NCI-H2029 treated with DMSO at 0.1 percent for 48 hours (cell line): ENCODE measurements at regions not wholly inside any gene's neighbourhood (a gene's known extent, or its start where the extent isn't known, plus 50 kb on each side); places are given as distances from the start of the nearest gene placed in this dataset.
"Not testable (repeated sequence)": the region's sequence is repeated elsewhere in the genome, so short reads cannot be mapped to it uniquely, and the experiment has no call there.

Experiments used
- DNase-seq: peaks from one replicate; lab custom pipeline; 2025; lab: John Stamatoyannopoulos, UW

DNA sequence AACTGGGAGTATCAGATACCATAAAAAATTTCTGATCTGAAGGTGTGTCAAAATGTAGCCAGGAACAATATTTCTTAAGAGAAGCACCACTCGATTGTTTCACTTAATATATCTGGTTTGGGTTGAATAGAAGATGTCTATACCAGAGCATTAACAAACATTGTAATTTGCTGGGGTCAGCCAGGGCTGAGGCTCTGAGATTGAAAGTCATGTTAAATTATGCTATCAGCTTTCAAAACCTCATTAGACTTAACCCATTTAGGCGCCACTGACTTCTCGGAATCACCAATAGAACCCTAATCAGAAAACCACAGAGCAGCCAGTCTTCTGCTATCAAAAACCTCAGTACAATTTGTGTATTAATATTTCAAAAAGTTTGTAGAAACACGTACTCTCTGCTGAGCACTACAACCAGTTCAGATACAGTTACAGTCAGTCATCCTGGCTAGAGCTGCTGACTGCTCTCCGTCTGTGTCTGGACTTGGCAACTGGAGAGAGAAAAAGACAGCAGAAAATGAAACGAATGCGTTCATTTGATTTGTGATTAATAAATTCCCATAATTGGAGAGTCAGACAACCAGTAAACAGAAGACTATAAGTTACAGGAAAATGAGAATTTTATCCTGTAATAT, 848.6 kb upstream of the PABPC4L start:
- no peak for DNase-seq

DNA sequence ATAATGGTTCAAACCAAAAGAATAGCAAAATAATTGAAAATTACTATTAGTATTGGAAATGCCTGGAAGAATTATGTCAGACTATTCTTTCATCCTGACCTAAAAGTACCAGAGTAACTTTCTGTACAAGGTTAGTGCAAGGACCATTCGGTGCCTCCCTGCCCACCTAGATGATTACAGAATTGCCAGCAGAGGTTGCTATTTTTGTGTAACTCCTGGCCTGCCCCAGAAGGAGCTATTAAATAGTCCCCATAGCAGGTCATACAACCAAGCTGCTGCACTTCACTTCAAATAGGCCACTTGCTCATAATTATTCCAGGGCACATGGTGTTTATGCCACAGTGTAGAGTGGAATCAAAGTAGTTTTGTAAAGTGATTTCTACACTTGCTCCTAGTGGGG, 831.1 kb upstream of the PABPC4L start:
- no peak for DNase-seq

DNA sequence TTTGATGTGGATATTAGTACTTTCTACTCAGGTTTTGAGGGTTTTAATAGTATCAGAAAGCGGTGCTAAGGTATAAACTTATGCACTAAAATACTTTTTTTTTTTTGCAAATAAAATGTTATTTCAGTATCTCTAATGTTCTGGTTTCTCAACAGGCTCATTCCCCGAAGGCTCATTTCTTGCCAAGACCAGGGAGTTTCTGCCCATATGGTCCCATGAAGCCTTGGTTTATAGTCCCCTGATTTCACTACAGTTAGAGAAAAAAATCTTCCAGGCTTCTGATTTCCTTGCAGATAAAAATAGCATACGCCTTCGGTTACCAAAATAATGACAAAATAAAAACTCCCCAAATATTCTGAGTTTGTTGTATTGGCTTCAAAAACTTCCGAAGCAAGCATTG, 814.2 kb upstream of the PABPC4L start:
- no peak for DNase-seq

DNA sequence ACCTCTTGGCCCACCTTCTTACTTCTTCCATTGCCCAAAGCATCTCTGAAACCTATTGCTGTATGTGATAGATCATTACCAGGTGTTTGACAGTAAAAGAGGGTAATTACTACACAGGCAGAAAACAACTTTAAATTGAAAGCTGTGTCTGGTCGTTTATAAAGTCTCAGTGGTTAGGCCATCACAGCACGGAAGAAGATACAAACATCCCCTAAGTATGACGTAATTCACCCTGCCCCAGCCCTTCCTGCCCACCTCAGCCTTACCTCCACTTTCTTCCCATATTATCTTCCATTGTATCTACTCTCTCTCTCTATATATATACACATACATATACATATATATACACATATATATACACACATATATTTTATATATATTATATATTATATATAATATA, 805.8 kb upstream of the PABPC4L start:
- no peak for DNase-seq

DNA sequence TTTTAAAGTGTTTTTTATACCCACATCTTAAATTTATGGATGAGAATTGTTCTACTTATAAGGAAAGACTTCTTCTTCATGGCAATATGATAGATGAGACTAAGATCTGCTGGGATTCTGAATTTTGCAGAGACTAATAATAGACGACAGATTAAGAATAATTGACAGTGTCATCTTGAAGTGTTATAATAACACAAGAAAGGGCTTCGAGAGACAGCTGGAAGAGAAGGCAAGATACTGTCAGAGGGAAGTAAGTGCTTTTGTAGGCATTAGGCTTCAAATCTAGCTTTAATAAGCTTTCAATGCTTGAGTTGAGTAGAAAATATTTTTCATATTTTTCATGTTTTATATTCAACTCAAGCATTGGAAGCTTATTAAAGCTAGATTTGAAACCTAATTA, 797.6 kb upstream of the PABPC4L start:
- no peak for DNase-seq

DNA sequence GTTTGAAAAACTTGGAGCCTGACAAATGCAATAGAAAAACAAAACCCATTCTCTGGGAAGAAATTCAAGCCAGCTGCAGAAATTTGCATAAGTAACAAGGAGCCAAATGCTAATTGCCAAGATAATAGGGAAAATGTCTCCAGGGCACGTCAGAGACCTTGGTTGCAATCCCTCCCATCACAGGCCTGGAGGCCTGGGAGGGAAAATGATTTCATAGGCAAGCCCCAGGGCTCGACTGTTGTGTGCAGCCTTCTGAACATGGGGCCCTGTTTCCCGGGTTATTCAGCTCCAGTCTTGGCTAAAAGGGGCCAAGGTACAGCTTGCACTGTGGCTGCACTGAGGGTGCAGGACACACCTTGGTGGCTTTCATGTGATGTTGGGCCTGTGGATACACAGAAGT, 760.4 kb upstream of the PABPC4L start:
- DNase-seq, result no peak

DNA sequence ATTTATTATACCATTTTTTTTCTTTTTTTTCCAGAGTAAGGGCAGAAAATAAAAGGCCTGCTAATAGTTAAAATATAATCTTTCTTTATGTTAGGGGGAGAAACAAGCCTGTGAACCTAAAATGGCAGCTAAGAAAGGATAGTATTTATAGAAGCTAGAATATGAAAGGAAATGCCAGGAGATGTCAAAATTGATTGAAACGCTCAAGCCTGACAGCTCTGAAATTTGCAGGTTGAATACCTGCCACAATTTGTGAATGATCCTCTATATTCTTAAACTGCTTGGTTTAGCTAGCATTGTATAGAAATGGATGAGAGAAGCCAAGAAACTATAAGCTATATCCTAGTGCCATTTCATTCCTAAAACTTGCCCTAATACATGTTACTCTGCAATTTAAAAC, 757.3 kb upstream of the PABPC4L start:
- DNase-seq, result no peak

DNA sequence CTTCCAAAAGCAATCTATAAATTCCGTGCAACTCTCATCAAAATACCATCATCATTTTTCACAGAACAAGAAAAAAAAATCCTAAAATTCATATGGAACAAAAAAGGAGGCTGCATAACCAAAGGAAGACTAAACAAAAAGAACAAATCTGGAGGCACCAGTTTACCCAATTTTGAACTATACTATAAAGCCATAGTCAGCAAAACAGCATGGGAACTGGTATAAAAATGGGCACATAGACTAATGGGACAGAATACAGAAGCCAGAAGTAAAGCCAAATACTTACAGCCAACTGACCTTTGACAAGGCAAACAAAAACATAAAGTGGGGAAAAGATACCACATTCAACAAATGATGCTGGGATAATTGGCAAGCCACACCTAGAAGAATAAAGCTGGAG, 753.5 kb upstream of the PABPC4L start:
- no peak for DNase-seq

DNA sequence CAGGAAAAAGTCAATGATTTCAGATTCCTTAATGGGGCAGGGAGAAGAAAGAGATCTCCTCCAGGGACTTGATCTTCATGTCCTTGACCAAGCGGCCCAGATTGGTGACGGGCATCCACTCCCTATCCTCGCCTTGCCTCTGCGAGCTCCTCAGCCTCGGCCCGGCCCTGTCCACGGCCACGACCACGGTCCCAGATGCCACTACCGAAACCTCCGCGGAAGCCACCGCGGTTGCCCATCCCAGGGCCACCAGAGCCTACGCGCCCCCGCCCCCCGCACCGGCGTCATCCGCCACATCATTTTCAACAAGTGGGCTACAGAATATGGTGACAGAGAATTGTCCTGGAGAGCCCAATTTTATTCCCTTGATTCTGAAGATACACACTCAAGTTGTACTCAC, 751.2 kb upstream of the PABPC4L start:
- no peak for DNase-seq

DNA sequence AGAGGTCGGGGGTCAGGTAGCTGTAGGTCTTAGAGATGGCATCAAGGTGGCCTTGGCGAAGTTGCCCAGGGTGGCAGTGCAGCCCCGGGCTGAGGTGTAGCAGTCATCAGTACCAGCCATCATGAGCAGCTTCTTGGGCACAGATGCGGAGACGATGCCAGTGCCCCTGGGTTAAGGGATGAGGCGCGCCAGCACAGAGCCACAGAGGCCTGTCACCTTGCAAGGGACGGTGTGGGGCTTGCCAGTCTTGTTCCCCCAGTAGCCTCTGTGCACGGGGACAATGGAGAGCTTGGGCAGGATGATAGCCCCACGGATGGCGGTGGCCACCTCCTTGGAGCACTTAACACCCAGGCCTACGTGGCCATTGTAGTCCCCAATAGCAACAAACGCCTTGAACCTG, 750.7 kb upstream of the PABPC4L start:
- DNase-seq, result no peak

DNA sequence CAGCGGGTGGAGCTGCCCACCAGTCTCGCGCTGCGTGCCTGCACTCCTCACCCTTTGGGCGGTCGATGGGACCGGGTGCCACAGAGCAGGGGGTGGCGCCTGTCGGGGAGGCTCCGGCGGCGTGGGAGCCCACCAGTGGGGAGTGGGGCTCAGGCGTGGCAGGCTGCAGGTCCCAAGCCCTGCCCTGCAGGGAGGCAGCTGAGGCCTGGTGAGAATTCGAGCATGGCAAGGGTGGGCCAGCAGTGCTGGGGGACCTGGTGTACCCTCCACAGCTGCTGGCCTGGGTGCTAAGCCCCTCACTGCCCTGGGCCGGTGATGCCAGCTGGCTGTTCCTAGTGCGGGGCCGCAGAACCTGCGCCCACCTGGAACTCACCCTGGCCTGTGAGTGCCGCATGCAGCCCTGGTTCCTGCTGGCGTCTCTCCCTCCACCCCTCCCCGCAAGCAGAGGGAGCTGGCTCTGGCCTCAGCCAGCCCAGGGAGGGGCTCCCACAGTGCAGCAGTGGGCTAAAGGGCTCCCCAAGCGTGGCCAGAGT, 746.6 kb upstream of the PABPC4L start:
- DNase-seq, result no peak

DNA sequence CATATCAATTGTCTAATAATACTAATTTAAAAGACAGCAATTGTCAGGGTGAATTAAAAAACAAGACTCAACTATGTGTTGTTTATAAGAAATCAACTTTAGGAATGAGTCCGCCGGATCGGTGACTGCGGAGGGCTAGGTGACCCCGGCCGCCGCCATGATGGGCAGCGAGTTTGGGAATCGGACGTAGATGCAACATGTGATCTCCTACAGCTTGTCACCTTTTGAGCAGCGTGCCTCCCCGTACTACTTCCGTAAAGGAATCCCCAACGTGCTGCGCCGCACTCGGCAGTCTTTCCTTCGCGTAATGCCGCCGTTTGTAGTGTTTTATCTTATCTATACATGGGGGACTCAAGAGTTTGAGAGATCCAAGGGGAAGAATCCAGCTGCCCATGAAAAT, 742.5 kb upstream of the PABPC4L start:
- DNase-seq, result no peak

DNA sequence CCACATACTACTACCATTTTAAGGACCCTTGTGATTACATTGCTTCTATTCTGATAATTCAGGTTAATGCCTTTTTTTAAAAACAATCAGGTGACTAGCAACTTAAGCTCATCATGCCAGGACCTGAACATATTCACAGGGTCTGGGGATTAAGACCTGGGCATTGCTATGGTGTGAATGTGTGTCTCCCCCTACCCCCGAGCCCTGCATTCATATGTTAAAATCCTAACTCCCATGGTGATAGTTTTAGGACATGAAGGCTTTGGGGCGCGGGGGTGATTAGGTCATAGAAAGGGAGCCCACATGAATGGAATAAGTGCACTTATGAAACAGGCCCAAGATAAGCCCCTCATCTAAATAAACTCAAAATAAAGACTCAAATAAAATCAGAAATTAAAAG, 734.4 kb upstream of the PABPC4L start:
- DNase-seq, result no peak

DNA sequence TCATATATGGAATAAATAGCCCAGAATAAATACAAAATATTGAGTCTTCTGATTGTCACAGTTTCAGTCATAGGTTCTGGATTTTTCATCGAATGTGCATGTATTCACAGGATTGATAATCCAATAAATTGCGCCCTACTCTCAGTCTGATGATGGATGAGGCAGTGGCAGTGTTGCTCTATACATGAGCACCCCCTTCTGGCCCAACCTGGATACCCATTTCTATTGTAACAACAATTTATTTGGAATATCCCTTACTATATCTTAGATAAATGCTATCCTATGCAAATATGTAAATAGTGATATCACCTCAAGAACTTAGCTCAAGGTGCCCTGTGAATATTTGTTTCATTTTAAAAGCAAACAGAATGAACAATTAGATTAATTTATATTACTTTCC, 733.7 kb upstream of the PABPC4L start:
- DNase-seq, result no peak

DNA sequence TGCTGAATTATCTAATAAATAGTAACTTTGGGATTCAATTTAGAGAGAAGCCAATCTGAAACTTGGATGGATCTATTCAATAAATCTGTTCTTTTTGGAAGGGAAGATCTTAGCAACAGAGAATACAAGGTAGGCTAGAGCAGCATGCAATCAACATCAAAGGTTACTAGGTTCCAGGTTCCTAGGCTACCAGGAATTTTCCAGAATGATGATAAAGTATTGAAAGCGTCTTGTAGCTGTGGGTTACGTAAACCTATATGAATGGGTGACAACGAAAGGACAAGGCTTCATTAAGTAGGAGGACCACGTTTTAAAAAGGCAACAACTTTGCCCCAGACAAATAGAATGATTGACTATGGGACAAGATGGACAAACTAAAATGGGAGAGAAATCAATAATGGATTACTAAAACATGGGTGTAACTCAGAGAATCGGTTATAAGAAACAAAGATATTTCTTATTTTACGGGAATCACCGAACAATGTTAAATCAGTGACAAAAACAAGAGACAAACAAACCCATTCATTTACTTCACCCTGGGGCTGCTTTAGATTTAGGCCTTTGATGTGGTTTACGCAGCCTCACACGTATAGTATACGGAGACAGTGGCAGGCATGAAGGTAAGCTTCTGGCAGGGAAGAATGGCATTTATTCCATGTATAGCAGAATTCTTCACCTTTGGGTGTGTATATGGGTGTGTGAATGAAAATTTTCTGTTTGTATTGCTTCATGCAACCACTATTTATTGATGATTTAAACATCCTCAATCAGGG, 732.6 kb upstream of the PABPC4L start:
- no peak for DNase-seq

DNA sequence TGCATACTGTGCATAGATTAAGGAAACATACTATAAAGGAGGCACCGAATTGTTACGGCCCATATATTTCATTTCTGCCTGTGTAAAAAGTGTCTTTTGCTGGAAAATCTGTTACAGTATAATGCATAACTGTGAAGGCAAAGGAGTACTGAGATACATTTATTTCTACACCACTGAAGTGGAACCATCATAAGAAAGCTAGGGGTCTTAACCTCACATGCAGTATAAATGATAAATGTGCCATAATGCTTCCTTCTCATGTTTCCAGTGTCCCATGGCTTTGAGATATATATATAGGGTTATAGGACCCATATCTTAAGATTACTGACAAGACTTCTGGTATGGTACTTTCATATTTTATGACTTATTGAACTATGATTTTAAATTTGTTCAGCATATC, 713.8 kb upstream of the PABPC4L start:
- no peak for DNase-seq

DNA sequence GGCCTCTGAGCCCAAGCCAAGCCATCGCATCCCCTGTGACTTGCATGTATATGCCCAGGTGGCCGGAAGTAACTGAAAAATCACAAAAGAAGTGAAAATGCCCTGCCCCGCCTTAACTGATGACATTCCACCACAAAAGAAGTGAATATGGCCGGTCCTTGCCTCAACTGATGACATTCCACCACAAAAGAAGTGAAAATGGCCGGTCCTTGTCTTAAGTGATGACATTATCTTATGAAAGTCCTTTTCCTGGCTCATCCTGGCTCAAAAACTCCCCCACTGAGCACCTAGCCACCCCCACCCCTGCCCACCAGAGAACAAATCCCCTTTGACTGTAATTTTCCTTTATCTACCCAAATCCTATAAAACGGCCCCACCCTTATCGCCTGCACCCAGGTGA, 712.7 kb upstream of the PABPC4L start:
- DNase-seq, result not testable (repeated sequence)

DNA sequence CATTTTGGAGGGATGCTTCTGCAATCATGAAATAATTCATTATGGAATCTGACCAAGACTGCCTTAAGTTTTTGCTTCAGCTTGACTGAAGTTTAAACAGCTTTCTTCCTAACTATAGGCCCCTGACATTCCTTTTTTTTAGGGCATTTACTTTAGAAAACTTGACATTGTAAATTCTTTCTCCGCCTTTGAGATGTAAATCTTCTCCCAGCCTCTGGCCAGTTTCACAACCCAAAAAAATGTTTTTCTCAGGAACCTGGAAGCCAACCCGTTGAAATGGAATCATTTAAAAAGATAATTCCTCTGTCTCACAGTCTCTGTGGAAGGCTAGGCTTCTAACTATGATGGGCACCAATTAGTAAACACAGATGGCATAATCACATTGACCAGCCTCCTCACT, 710.4 kb upstream of the PABPC4L start:
- DNase-seq, result no peak

DNA sequence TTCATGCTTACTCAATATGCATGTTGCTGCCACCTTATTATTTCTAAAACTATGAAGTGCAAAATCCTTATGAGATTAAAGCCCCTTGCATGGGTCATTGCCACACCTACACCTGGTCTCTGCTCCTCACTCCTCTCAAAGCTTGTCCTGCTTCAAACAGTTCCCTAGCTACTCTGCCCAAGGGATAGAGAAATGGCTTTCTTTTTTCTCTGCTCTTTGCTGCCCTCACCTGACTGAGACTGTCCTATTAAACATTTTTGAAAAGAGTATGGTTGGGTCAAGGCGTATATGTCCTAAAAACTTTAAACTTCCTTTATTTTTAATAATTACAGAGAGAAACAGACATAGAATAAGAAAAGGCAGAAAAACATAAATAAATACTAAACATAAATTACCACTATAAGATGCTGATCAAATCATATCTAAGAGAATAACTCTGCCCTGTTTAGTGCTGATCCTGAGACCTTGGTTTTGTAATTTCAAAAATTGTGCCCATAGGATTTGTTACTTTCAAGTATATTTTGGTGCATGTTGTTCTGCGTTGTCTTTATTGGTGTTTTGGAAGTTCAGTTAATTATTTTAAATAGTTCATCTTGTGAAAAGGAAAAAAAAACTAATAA, 704.9 kb upstream of the PABPC4L start:
- no peak for DNase-seq

DNA sequence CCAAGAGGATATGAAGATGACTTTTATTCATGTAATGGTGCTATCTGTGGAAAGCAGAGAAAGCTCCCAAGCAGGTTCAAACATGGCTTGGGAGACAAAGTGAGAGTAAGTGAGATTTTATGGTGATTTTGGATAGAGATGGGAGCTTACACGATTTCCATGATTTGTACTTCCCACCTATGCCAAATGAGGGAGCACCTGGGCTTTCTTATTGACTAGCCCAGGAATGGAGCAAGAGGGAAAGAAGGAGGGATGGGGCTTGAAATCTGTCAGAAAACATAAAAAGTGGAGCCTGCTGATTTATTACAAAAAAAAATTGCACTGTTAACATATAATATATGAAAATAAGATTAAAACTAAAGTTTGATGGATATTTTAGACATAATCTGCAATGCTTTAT, 703.5 kb upstream of the PABPC4L start:
- DNase-seq, result no peak

DNA sequence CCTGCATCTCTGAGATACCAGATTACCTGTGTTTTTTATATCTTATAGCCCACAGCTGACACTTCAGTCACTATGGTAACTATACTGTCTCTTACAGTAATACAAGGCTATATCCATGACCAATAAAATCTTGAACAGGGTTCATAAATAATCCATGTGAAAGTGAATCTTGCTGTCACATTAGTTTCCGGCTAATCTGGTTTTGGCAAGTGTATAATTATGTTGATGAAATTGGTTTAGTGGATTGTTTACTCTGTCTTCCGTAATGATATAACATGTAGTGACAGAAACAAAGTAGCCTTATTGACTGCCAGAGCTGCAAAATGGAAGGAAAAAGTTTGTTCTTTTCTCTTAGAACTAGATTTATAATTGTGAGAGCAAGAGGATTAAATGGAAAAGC, 686.6 kb upstream of the PABPC4L start:
- DNase-seq, result no peak

DNA sequence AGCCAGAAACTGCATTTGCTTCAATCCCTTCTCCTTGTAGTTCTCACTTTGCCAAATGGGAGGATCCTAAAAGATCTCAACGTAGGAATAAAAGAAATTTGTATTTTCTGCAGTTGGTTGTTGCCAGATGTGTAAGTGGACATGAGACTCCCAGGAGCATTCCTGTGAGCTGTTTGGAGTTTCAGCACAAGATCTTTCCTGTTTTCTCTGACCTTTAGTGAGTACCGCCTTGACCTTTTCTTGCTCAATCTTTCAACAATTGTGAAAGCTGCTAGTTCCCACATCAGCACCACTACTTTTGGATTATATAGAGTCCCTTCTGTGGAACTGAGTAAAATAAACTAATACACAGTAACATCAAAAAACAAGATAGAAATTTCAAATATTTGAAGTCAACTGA, 683.8 kb upstream of the PABPC4L start:
- no peak for DNase-seq

DNA sequence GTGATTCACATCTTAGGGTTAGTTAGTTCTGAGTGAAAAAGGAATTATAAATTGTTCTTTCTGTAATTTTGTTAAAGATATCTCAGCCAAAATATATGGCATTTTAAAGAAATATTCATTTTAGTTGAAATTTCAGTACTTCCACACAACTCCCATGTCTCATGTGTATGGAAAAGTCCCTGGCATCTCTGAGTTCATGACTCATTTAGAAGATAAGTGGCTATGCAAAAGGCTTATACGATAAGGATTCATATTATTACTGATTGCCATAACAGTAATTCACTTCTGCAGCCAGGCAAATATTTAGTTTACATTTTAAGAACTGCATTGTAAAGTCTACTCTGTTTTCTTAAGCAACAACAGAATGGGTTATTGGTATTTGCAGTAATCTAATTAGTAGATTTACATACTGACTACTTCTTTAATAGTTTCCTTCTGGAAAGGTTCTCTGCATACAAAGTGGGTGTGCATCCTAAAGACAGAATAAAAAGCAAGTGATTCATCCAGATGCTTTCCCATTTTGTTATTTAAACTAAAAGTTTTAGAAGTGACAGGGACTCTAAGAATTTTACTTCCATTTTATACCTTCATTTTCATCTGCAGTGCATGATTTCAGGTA, 682.4 kb upstream of the PABPC4L start:
- no peak for DNase-seq
